ENCODE measurements at regions not wholly inside any gene's neighbourhood (a gene's known extent, or its start where the extent isn't known, plus 50 kb on each side); places are given as distances from the start of the nearest gene placed in this dataset.

GRCh38 chrX:794311-794710 is 163.7 kb downstream of the SHOX start:
- Histone ChIP-seq H3K36me3 (ENCODE audit: control insufficient read depth in 3 of 3, insufficient read depth in 3 of 3, low read length in 3 of 3) (no peaks in the 10 kb centered on the region), H3K27ac (ENCODE audit: low read depth, low read length) (no peak overlapping the region), H3K27me3 (ENCODE audit: control insufficient read depth in 3 of 3, insufficient read depth in 3 of 3, low read length in 3 of 3) (peaks cover 2 to 4% (median 2%) of the 10 kb centered on the region in 3 donors), H3K4me1 (ENCODE audit: control insufficient read depth in 3 of 3, insufficient read depth in 3 of 3, low read length in 3 of 3) (no peaks in the 10 kb centered on the region), H3K9me3 (ENCODE audit: control insufficient read depth in 3 of 3, low read length in 3 of 3) (peaks cover 0 to 6% (median 0%) of the 10 kb centered on the region in 3 donors), H3K4me3 (ENCODE audit: low read length in 3 of 3) (no peak overlapping the region), H3K9ac (ENCODE audit: low read depth in 1 of 3, low read length in 3 of 3) (no peak overlapping the region)

GRCh38 chrX:793216-793770 is 162.7 kb downstream of the SHOX start:
- Histone ChIP-seq H3K36me3 (ENCODE audit: control insufficient read depth in 3 of 3, insufficient read depth in 3 of 3, low read length in 3 of 3) (no peaks in the 10 kb centered on the region), H3K4me1 (ENCODE audit: control insufficient read depth in 3 of 3, insufficient read depth in 3 of 3, low read length in 3 of 3) (no peaks in the 10 kb centered on the region), H3K27ac (ENCODE audit: low read depth, low read length) (no peak overlapping the region), H3K9ac (ENCODE audit: low read depth in 1 of 3, low read length in 3 of 3) (no peak overlapping the region), H3K27me3 (ENCODE audit: control insufficient read depth in 3 of 3, insufficient read depth in 3 of 3, low read length in 3 of 3) (peaks cover 2 to 5% (median 4%) of the 10 kb centered on the region in 3 donors), H3K4me3 (ENCODE audit: low read length in 3 of 3) (no peak overlapping the region), H3K9me3 (ENCODE audit: control insufficient read depth in 3 of 3, low read length in 3 of 3) (peaks cover 0 to 6% (median 0%) of the 10 kb centered on the region in 3 donors)

GRCh38 chrX:791479-792034 is 161.0 kb downstream of the SHOX start:
- Histone ChIP-seq H3K36me3 (ENCODE audit: control insufficient read depth in 3 of 3, insufficient read depth in 3 of 3, low read length in 3 of 3) (no peaks in the 10 kb centered on the region), H3K9ac (ENCODE audit: low read depth in 1 of 3, low read length in 3 of 3) (no peak overlapping the region), H3K27ac (ENCODE audit: low read depth, low read length) (no peak overlapping the region), H3K4me3 (ENCODE audit: low read length in 3 of 3) (no peak overlapping the region), H3K27me3 (ENCODE audit: control insufficient read depth in 3 of 3, insufficient read depth in 3 of 3, low read length in 3 of 3) (peaks cover 2 to 5% (median 4%) of the 10 kb centered on the region in 3 donors), H3K4me1 (ENCODE audit: control insufficient read depth in 3 of 3, insufficient read depth in 3 of 3, low read length in 3 of 3) (no peaks in the 10 kb centered on the region), H3K9me3 (ENCODE audit: control insufficient read depth in 3 of 3, low read length in 3 of 3) (peaks cover 0 to 6% (median 0%) of the 10 kb centered on the region in 3 donors)

GRCh38 chrX:790783-791360 is 160.3 kb downstream of the SHOX start:
- Histone ChIP-seq H3K4me1 (ENCODE audit: control insufficient read depth in 3 of 3, insufficient read depth in 3 of 3, low read length in 3 of 3) (no peaks in the 10 kb centered on the region), H3K9ac (ENCODE audit: low read depth in 1 of 3, low read length in 3 of 3) (no peak overlapping the region), H3K36me3 (ENCODE audit: control insufficient read depth in 3 of 3, insufficient read depth in 3 of 3, low read length in 3 of 3) (no peaks in the 10 kb centered on the region), H3K9me3 (ENCODE audit: control insufficient read depth in 3 of 3, low read length in 3 of 3) (peaks cover 0 to 6% (median 0%) of the 10 kb centered on the region in 3 donors), H3K27ac (ENCODE audit: low read depth, low read length) (no peak overlapping the region), H3K27me3 (ENCODE audit: control insufficient read depth in 3 of 3, insufficient read depth in 3 of 3, low read length in 3 of 3) (peaks cover 2 to 5% (median 4%) of the 10 kb centered on the region in 3 donors), H3K4me3 (ENCODE audit: low read length in 3 of 3) (no peak overlapping the region)

- no peaks in the 10 kb centered on the region for H3K36me3 ChIP-seq (ENCODE audit: control insufficient read depth in 3 of 3, insufficient read depth in 3 of 3, low read length in 3 of 3)
- no peak overlapping the region for H3K4me3 ChIP-seq (ENCODE audit: low read length in 3 of 3)
- H3K27me3 ChIP-seq (ENCODE audit: control insufficient read depth in 3 of 3, insufficient read depth in 3 of 3, low read length in 3 of 3) = peaks cover 2 to 5% (median 4%) of the 10 kb centered on the region in 3 donors
- H3K27ac ChIP-seq (ENCODE audit: low read depth, low read length) = no peak overlapping the region
- no peaks in the 10 kb centered on the region for H3K4me1 ChIP-seq (ENCODE audit: control insufficient read depth in 3 of 3, insufficient read depth in 3 of 3, low read length in 3 of 3)
- peaks cover 0 to 6% (median 0%) of the 10 kb centered on the region in 3 donors for H3K9me3 ChIP-seq (ENCODE audit: control insufficient read depth in 3 of 3, low read length in 3 of 3)
- no peak overlapping the region for H3K9ac ChIP-seq (ENCODE audit: low read depth in 1 of 3, low read length in 3 of 3)
Observed at GRCh38 chrX:790041-790506, 159.5 kb downstream of the SHOX start.

GRCh38 chrX:789096-789495 is 158.5 kb downstream of the SHOX start:
- H3K27ac ChIP-seq (ENCODE audit: low read depth, low read length) = no peak overlapping the region
- no peaks in the 10 kb centered on the region for H3K4me1 ChIP-seq (ENCODE audit: control insufficient read depth in 3 of 3, insufficient read depth in 3 of 3, low read length in 3 of 3)
- peaks cover 2 to 5% (median 4%) of the 10 kb centered on the region in 3 donors for H3K27me3 ChIP-seq (ENCODE audit: control insufficient read depth in 3 of 3, insufficient read depth in 3 of 3, low read length in 3 of 3)
- no peaks in the 10 kb centered on the region for H3K36me3 ChIP-seq (ENCODE audit: control insufficient read depth in 3 of 3, insufficient read depth in 3 of 3, low read length in 3 of 3)
- peaks cover 0 to 8% (median 0%) of the 10 kb centered on the region in 3 donors for H3K9me3 ChIP-seq (ENCODE audit: control insufficient read depth in 3 of 3, low read length in 3 of 3)
- H3K9ac ChIP-seq (ENCODE audit: low read depth in 1 of 3, low read length in 3 of 3) = no peak overlapping the region
- no peak overlapping the region for H3K4me3 ChIP-seq (ENCODE audit: low read length in 3 of 3)

- Histone ChIP-seq H3K27ac (ENCODE audit: low read depth, low read length) (no peak overlapping the region), H3K4me1 (ENCODE audit: control insufficient read depth in 3 of 3, insufficient read depth in 3 of 3, low read length in 3 of 3) (no peaks in the 10 kb centered on the region), H3K27me3 (ENCODE audit: control insufficient read depth in 3 of 3, insufficient read depth in 3 of 3, low read length in 3 of 3) (peaks cover 0 to 4% (median 3%) of the 10 kb centered on the region in 3 donors), H3K4me3 (ENCODE audit: low read length in 3 of 3) (no peak overlapping the region), H3K36me3 (ENCODE audit: control insufficient read depth in 3 of 3, insufficient read depth in 3 of 3, low read length in 3 of 3) (no peaks in the 10 kb centered on the region), H3K9me3 (ENCODE audit: control insufficient read depth in 3 of 3, low read length in 3 of 3) (peaks cover 0 to 5% (median 0%) of the 10 kb centered on the region in 3 donors), H3K9ac (ENCODE audit: low read depth in 1 of 3, low read length in 3 of 3) (no peak overlapping the region)
Observed at GRCh38 chrX:786441-786881, 155.9 kb downstream of the SHOX start.

- Histone ChIP-seq H3K4me1 (ENCODE audit: control insufficient read depth in 3 of 3, insufficient read depth in 3 of 3, low read length in 3 of 3) (no peaks in the 10 kb centered on the region), H3K36me3 (ENCODE audit: control insufficient read depth in 3 of 3, insufficient read depth in 3 of 3, low read length in 3 of 3) (no peaks in the 10 kb centered on the region), H3K27ac (ENCODE audit: low read depth, low read length) (no peak overlapping the region), H3K9ac (ENCODE audit: low read depth in 1 of 3, low read length in 3 of 3) (no peak overlapping the region), H3K9me3 (ENCODE audit: control insufficient read depth in 3 of 3, low read length in 3 of 3) (peaks cover 0 to 2% (median 0%) of the 10 kb centered on the region in 3 donors), H3K27me3 (ENCODE audit: control insufficient read depth in 3 of 3, insufficient read depth in 3 of 3, low read length in 3 of 3) (peaks cover 0 to 3% (median 0%) of the 10 kb centered on the region in 3 donors), H3K4me3 (ENCODE audit: low read length in 3 of 3) (no peak overlapping the region)
Observed at GRCh38 chrX:784829-785228, 154.2 kb downstream of the SHOX start.

GRCh38 chrX:781224-782204 is 150.9 kb downstream of the SHOX start:
- peaks cover 0 to 2% (median 2%) of the 10 kb centered on the region in 3 donors for H3K9me3 ChIP-seq (ENCODE audit: control insufficient read depth in 3 of 3, low read length in 3 of 3)
- no peaks in the 10 kb centered on the region for H3K27me3 ChIP-seq (ENCODE audit: control insufficient read depth in 3 of 3, insufficient read depth in 3 of 3, low read length in 3 of 3)
- H3K4me1 ChIP-seq (ENCODE audit: control insufficient read depth in 3 of 3, insufficient read depth in 3 of 3, low read length in 3 of 3) = no peaks in the 10 kb centered on the region
- no peak overlapping the region for H3K9ac ChIP-seq (ENCODE audit: low read depth in 1 of 3, low read length in 3 of 3)
- no peaks in the 10 kb centered on the region for H3K36me3 ChIP-seq (ENCODE audit: control insufficient read depth in 3 of 3, insufficient read depth in 3 of 3, low read length in 3 of 3)
- H3K27ac ChIP-seq (ENCODE audit: low read depth, low read length) = no peak overlapping the region
- H3K4me3 ChIP-seq (ENCODE audit: low read length in 3 of 3) = no peak overlapping the region

All from skeletal muscle tissue (tissue), 3 donors.